ENCODE measurements at regions not wholly inside any gene's neighbourhood (a gene's known extent, or its start where the extent isn't known, plus 50 kb on each side); places are given as distances from the start of the nearest gene placed in this dataset.

GRCh38 chr6:139521338-139521737 is 146.9 kb upstream of the CITED2 start:
- DNase-seq = no peak
- Histone ChIP-seq H2BK15ac (replicated peaks; ENCODE audit: low read depth) (peak overlapping the region; percentile 14), H4K5ac (ENCODE audit: low read length) (peak overlapping the region; percentile 7), H3K23ac (ENCODE audit: low read length) (no peak overlapping the region), H3K27ac (ENCODE audit: low read depth, low read length) (no peak overlapping the region), H3K79me1 (ENCODE audit: low read length) (no peaks in the 10 kb centered on the region), H2AK5ac (ENCODE audit: low read length) (peak overlapping the region; percentile 1), H3K4me1 (ENCODE audit: control insufficient read depth, low read depth, low read length) (peaks cover 7% of the 10 kb centered on the region), H3K4me2 (ENCODE audit: low read length) (no peak overlapping the region), H3K18ac (ENCODE audit: low read length) (peak overlapping the region; percentile 65), H3K4ac (ENCODE audit: low read depth, low read length) (peak overlapping the region; percentile 83), H4K8ac (ENCODE audit: low read depth, low read length) (no peak overlapping the region), H3K4me3 (ENCODE audit: low read length) (no peak overlapping the region), H3K9ac (ENCODE audit: low read length) (no peak overlapping the region), H3K36me3 (ENCODE audit: control insufficient read depth, insufficient read depth, low read length) (no peaks in the 10 kb centered on the region), H3K27me3 (ENCODE audit: insufficient read depth, low read length, poor library complexity) (no peaks in the 10 kb centered on the region), H2BK5ac (ENCODE audit: low read length) (peak overlapping the region; percentile 31), H3K79me2 (ENCODE audit: control insufficient read depth, insufficient read depth, low read length) (no peaks in the 10 kb centered on the region), H2BK120ac (ENCODE audit: low read depth, low read length) (no peak overlapping the region), H3K56ac (ENCODE audit: low read length) (peak overlapping the region; percentile 8)
- no CpG with 5 or more reads among the region's 3 CpGs for WGBS (ENCODE audit: extremely low coverage, insufficient coverage, low lambda C conversion rate)

GRCh38 chr6:139520321-139520768 is 145.9 kb upstream of the CITED2 start:
- peak; percentile 85 for DNase-seq
- Histone ChIP-seq H3K27ac (ENCODE audit: low read depth, low read length) (no peak overlapping the region), H3K4me1 (ENCODE audit: control insufficient read depth, low read depth, low read length) (peaks cover 10% of the 10 kb centered on the region), H3K79me2 (ENCODE audit: control insufficient read depth, insufficient read depth, low read length) (no peaks in the 10 kb centered on the region), H3K18ac (ENCODE audit: low read length) (peak overlapping the region; percentile 29), H3K4me2 (ENCODE audit: low read length) (no peak overlapping the region), H4K5ac (ENCODE audit: low read length) (no peak overlapping the region), H3K23ac (ENCODE audit: low read length) (no peak overlapping the region), H3K56ac (ENCODE audit: low read length) (no peak overlapping the region), H3K27me3 (ENCODE audit: insufficient read depth, low read length, poor library complexity) (no peaks in the 10 kb centered on the region), H4K8ac (ENCODE audit: low read depth, low read length) (no peak overlapping the region), H3K79me1 (ENCODE audit: low read length) (no peaks in the 10 kb centered on the region), H2BK15ac (replicated peaks; ENCODE audit: low read depth) (no peak overlapping the region), H3K4ac (ENCODE audit: low read depth, low read length) (peak overlapping the region; percentile 85), H3K9ac (ENCODE audit: low read length) (no peak overlapping the region), H2BK120ac (ENCODE audit: low read depth, low read length) (no peak overlapping the region), H2AK5ac (ENCODE audit: low read length) (no peak overlapping the region), H3K36me3 (ENCODE audit: control insufficient read depth, insufficient read depth, low read length) (no peaks in the 10 kb centered on the region), H3K4me3 (ENCODE audit: low read length) (no peak overlapping the region), H2BK5ac (ENCODE audit: low read length) (peak overlapping the region; percentile 89)
- no CpG with 5 or more reads among the region's 3 CpGs for WGBS (ENCODE audit: extremely low coverage, insufficient coverage, low lambda C conversion rate)

GRCh38 chr6:139519571-139520031 is 145.2 kb upstream of the CITED2 start:
- Histone ChIP-seq H3K27ac (ENCODE audit: low read depth, low read length) (peak overlapping the region; percentile 28), H2BK15ac (replicated peaks; ENCODE audit: low read depth) (no peak overlapping the region), H3K4me2 (ENCODE audit: low read length) (no peak overlapping the region), H2BK5ac (ENCODE audit: low read length) (peak overlapping the region; percentile 99), H3K27me3 (ENCODE audit: insufficient read depth, low read length, poor library complexity) (no peaks in the 10 kb centered on the region), H3K4ac (ENCODE audit: low read depth, low read length) (peak overlapping the region; percentile 85), H4K8ac (ENCODE audit: low read depth, low read length) (no peak overlapping the region), H3K56ac (ENCODE audit: low read length) (peak overlapping the region; percentile 87), H3K4me3 (ENCODE audit: low read length) (no peak overlapping the region), H3K4me1 (ENCODE audit: control insufficient read depth, low read depth, low read length) (peaks cover 15% of the 10 kb centered on the region), H3K18ac (ENCODE audit: low read length) (peak overlapping the region; percentile 29), H3K79me2 (ENCODE audit: control insufficient read depth, insufficient read depth, low read length) (no peaks in the 10 kb centered on the region), H3K9ac (ENCODE audit: low read length) (peak overlapping the region; percentile 31), H3K23ac (ENCODE audit: low read length) (no peak overlapping the region), H2AK5ac (ENCODE audit: low read length) (peak overlapping the region; percentile 4), H4K5ac (ENCODE audit: low read length) (peak overlapping the region; percentile 63), H3K36me3 (ENCODE audit: control insufficient read depth, insufficient read depth, low read length) (no peaks in the 10 kb centered on the region), H3K79me1 (ENCODE audit: low read length) (no peaks in the 10 kb centered on the region), H2BK120ac (ENCODE audit: low read depth, low read length) (peak overlapping the region; percentile 16)
- WGBS (ENCODE audit: extremely low coverage, insufficient coverage, low lambda C conversion rate) = no CpG with 5 or more reads among the region's 5 CpGs
- peak; percentile 88 for DNase-seq

- WGBS (ENCODE audit: extremely low coverage, insufficient coverage, low lambda C conversion rate) = no CpG with 5 or more reads among the region's 5 CpGs
Observed at GRCh38 chr6:139519097-139519496, 144.6 kb upstream of the CITED2 start.

GRCh38 chr6:139518556-139519091 is 144.2 kb upstream of the CITED2 start:
- peak; percentile 48 for DNase-seq
- H2BK120ac ChIP-seq (ENCODE audit: low read depth, low read length) = no peak overlapping the region
- peaks cover 15% of the 10 kb centered on the region for H3K4me1 ChIP-seq (ENCODE audit: control insufficient read depth, low read depth, low read length)

More at GRCh38 chr6:139519097-139519496, 144.6 kb upstream of the CITED2 start:
- no peak overlapping the region for H3K27ac ChIP-seq (ENCODE audit: low read depth, low read length)
- no peak overlapping the region for H4K8ac ChIP-seq (ENCODE audit: low read depth, low read length)
- H3K9ac ChIP-seq (ENCODE audit: low read length) = no peak overlapping the region
- peaks cover 15% of the 10 kb centered on the region for H3K4me1 ChIP-seq (ENCODE audit: control insufficient read depth, low read depth, low read length)
- H2BK15ac ChIP-seq (replicated peaks; ENCODE audit: low read depth) = no peak overlapping the region
- no peak overlapping the region for H2BK5ac ChIP-seq (ENCODE audit: low read length)
- no peaks in the 10 kb centered on the region for H3K79me2 ChIP-seq (ENCODE audit: control insufficient read depth, insufficient read depth, low read length)
- H3K79me1 ChIP-seq (ENCODE audit: low read length) = no peaks in the 10 kb centered on the region
- no peak overlapping the region for H2AK5ac ChIP-seq (ENCODE audit: low read length)
- H3K23ac ChIP-seq (ENCODE audit: low read length) = no peak overlapping the region
- H3K4me2 ChIP-seq (ENCODE audit: low read length) = no peak overlapping the region
- no peak overlapping the region for H3K18ac ChIP-seq (ENCODE audit: low read length)
- no peak overlapping the region for H3K4me3 ChIP-seq (ENCODE audit: low read length)
- no peak overlapping the region for H2BK120ac ChIP-seq (ENCODE audit: low read depth, low read length)
- H4K5ac ChIP-seq (ENCODE audit: low read length) = no peak overlapping the region
- H3K56ac ChIP-seq (ENCODE audit: low read length) = no peak overlapping the region
- H3K36me3 ChIP-seq (ENCODE audit: control insufficient read depth, insufficient read depth, low read length) = no peaks in the 10 kb centered on the region
- H3K4ac ChIP-seq (ENCODE audit: low read depth, low read length) = no peak overlapping the region
- H3K27me3 ChIP-seq (ENCODE audit: insufficient read depth, low read length, poor library complexity) = no peaks in the 10 kb centered on the region
- DNase-seq = no peak

More at GRCh38 chr6:139518556-139519091, 144.2 kb upstream of the CITED2 start:
- Histone ChIP-seq H3K79me2 (ENCODE audit: control insufficient read depth, insufficient read depth, low read length) (no peaks in the 10 kb centered on the region), H4K5ac (ENCODE audit: low read length) (no peak overlapping the region), H3K79me1 (ENCODE audit: low read length) (no peaks in the 10 kb centered on the region), H2BK15ac (replicated peaks; ENCODE audit: low read depth) (no peak overlapping the region), H3K4ac (ENCODE audit: low read depth, low read length) (no peak overlapping the region), H3K18ac (ENCODE audit: low read length) (peak overlapping the region; percentile 83), H3K36me3 (ENCODE audit: control insufficient read depth, insufficient read depth, low read length) (no peaks in the 10 kb centered on the region), H2BK5ac (ENCODE audit: low read length) (peak overlapping the region; percentile 87), H3K23ac (ENCODE audit: low read length) (no peak overlapping the region), H2AK5ac (ENCODE audit: low read length) (no peak overlapping the region), H3K56ac (ENCODE audit: low read length) (no peak overlapping the region), H3K4me2 (ENCODE audit: low read length) (no peak overlapping the region), H3K4me3 (ENCODE audit: low read length) (no peak overlapping the region), H3K27me3 (ENCODE audit: insufficient read depth, low read length, poor library complexity) (no peaks in the 10 kb centered on the region), H4K8ac (ENCODE audit: low read depth, low read length) (no peak overlapping the region), H3K27ac (ENCODE audit: low read depth, low read length) (no peak overlapping the region), H3K9ac (ENCODE audit: low read length) (no peak overlapping the region)
- WGBS (ENCODE audit: extremely low coverage, insufficient coverage, low lambda C conversion rate) = no CpG with 5 or more reads among the region's 12 CpGs

Data from mesendoderm (in vitro differentiated cells).